HG02970 (cell line): ENCODE measurements at regions not wholly inside any gene's neighbourhood (a gene's known extent, or its start where the extent isn't known, plus 50 kb on each side); places are given as distances from the start of the nearest gene placed in this dataset.
A peak's percentile ranks its signal among the peaks of the same experiment; 100 is the strongest.
"Not testable (repeated sequence)": the region's sequence is repeated elsewhere in the genome, so short reads cannot be mapped to it uniquely, and the experiment has no call there.

Experiments used
- ATAC-seq: cut with Tn5 transposase; IDR thresholded peaks from one replicate; pipeline ENCODE4 v1.9.1; 2021; ENCODE audit warnings: mild to moderate bottlenecking, moderate library complexity, moderate number of reproducible peaks; ENCODE audit not compliant: unreplicated experiment, low FRiP score

- no peak for ATAC-seq
Measured at GRCh38 chr4:43089730-43090129, 197.2 kb downstream of the GRXCR1 start.

- no peak for ATAC-seq
Measured at GRCh38 chr4:43103048-43103447, 210.5 kb downstream of the GRXCR1 start.

- ATAC-seq = no peak
Measured at GRCh38 chr4:43112139-43112538, 219.6 kb downstream of the GRXCR1 start.

GRCh38 chr4:43113196-43113595 lies 220.7 kb downstream of the GRXCR1 start:
- no peak for ATAC-seq

GRCh38 chr4:43126595-43126994 lies 234.1 kb downstream of the GRXCR1 start:
- no peak for ATAC-seq

GRCh38 chr4:43130228-43131021 lies 237.9 kb downstream of the GRXCR1 start:
- no peak for ATAC-seq

GRCh38 chr4:43132010-43132582 lies 239.6 kb downstream of the GRXCR1 start:
- peak; percentile 72 for ATAC-seq

- ATAC-seq = no peak
Measured at GRCh38 chr4:43133566-43133965, 241.1 kb downstream of the GRXCR1 start.

- ATAC-seq = no peak
Measured at GRCh38 chr4:43136752-43137151, 244.2 kb downstream of the GRXCR1 start.

- ATAC-seq = no peak
Measured at GRCh38 chr4:43146198-43146597, 253.7 kb downstream of the GRXCR1 start.

- no peak for ATAC-seq
Measured at GRCh38 chr4:43148481-43148880, 256.0 kb downstream of the GRXCR1 start.

GRCh38 chr4:43163101-43163792 lies 270.7 kb downstream of the GRXCR1 start:
- ATAC-seq = no peak

GRCh38 chr4:43189741-43190140 lies 297.2 kb downstream of the GRXCR1 start:
- no peak for ATAC-seq

- ATAC-seq = not testable (repeated sequence)
Measured at GRCh38 chr4:43212576-43212975, 320.1 kb downstream of the GRXCR1 start.

GRCh38 chr4:43223820-43224219 lies 331.3 kb downstream of the GRXCR1 start:
- ATAC-seq = no peak

GRCh38 chr4:43224559-43224958 lies 332.0 kb downstream of the GRXCR1 start:
- no peak for ATAC-seq

- no peak for ATAC-seq
Measured at GRCh38 chr4:43233321-43233720, 340.8 kb downstream of the GRXCR1 start.

GRCh38 chr4:43234626-43235415 lies 342.3 kb downstream of the GRXCR1 start:
- no peak for ATAC-seq

GRCh38 chr4:43238008-43238407 lies 345.5 kb downstream of the GRXCR1 start:
- no peak for ATAC-seq

- ATAC-seq = no peak
Measured at GRCh38 chr4:43238585-43238984, 346.1 kb downstream of the GRXCR1 start.

- ATAC-seq = no peak
Measured at GRCh38 chr4:43241104-43241503, 348.6 kb downstream of the GRXCR1 start.
